ENCODE measurements at regions not wholly inside any gene's neighbourhood (a gene's known extent, or its start where the extent isn't known, plus 50 kb on each side); places are given as distances from the start of the nearest gene placed in this dataset.
"Not testable (repeated sequence)": the region's sequence is repeated elsewhere in the genome, so short reads cannot be mapped to it uniquely, and the experiment has no call there.

DNA sequence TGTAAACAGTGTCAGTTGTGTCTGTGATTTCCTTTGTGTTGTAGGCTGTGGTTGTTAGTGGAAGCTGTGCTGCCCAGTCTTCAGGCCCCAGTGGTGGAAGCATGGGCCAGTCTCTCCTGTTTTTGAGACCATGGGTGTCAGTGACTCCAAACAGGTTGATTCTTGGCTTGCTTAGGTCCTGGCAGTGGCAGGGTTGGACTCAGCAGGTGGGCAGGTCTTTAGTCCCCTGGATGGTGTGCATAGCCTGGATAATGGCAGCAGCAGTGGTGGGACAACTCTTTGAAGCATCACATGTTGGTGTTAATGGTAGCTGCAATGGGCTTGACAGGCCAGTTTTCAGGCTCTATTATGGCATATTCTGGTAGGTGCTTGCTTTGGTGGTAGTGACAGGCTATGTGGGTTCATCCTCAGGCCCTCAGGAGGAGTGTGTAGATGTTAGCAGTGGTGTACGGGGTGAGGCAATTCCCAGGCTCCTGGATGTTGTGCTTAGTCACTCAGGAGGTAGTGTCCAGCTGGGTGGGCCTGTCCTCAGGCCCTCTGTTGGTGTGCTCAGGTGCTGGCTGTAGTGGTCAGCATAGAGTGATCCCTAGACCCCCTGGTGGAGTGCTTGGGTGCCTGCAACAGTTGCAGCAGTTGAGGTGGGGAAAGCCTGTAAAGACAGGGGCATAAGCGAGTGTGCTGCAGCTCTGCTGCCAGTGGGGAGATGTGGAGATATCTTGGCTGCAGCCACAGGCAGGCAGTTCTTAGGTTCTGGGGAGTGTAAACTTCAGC lies 596.7 kb downstream of the PDCD6IP start:
- DNase-seq: no peak

DNA sequence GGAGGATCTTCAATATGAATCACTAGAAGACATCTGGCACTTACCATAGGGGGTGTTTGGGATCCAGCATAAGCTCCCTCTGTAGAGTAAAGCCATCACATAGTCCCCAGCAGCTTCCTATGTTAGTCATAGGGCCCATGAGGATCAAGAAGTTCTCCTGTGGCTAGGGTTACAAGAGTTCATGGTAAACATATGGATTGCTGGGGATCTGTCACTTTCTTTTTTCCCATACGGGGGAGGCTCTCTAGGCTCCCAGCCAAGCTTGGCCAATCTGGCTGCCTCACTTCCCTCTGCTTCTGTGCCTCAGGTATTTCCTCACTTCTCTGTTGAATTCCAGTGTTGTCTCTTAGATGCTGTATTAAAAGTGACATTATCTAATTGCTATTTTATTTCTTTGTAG lies 597.9 kb downstream of the PDCD6IP start:
- DNase-seq: no peak

DNA sequence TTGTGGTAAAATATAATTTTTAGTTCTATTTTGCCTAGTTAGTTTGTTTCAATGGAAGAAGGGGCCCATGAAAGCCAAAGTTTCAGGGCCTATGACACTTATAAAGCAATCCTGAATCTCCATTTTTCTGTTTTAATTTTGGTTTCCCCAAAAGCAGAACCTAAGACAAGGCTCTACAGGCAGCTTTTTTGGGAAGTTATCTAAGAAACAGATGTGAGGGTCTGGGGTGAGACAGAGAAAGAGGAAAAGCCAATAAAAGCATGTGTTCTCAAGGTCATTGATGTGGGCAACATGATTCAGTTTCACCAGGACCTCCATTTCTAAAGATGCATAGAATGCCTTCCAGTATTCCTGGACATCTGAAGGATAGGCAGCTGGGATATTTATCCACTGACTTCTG lies 598.5 kb downstream of the PDCD6IP start:
- DNase-seq: no peak

DNA sequence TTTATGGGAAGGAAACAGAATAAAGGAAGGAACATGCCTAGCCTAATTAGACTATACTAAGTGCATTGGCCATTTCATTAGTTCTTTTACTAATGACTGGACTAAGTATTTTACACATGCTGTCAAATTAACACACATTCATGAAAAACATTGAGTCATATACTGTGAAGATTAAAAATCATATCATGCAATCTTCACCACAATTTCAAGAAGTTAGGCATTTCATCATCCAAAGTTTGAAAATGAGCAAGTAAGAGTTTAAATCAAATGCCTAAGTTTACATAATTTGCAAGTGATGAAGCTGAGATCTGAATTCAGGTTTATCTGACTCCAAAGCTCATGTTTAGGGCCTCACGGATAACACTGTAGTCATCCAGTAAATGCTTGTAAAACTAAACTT lies 601.0 kb downstream of the PDCD6IP start:
- no peak for DNase-seq

DNA sequence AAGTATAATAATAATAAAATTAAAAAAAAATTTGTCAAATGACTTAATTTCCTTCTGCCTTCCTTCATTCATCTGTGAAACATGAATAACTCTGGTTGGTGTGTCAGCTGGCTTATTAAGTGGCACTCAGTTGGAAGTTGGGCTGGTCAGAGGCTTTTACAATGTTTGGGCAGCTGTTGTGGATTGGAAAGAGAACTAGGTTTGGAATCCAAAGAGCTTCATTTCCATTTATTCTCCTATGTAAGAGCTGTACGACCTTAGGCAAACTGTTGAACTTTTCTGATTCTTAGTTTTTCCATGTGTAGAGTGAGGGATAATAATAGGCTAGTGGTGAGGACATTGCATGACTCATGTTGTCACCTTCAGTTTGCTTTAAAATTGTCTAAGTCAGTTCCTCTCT lies 606.7 kb downstream of the PDCD6IP start:
- DNase-seq: peak in 1 of 3 experiments; percentile 3

DNA sequence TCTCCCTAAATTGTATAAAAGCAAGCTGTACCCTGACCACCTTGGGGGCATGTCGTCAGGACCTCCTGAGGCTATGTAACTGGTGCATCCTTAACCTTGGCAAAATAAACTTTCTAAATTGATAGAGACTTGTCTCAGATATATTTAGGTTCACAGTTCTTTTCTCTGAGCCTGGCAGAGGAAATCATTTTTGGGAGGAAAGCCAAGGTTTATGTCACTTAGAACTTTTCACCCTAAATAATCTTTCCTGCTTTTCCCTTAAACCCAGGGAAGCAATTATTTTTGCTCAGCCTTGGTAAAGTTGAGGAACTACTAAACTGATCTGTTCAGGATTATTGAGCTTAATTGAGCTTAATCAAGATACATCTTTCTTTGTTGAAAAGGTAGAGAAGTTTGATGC lies 608.9 kb downstream of the PDCD6IP start:
- no peak for DNase-seq

DNA sequence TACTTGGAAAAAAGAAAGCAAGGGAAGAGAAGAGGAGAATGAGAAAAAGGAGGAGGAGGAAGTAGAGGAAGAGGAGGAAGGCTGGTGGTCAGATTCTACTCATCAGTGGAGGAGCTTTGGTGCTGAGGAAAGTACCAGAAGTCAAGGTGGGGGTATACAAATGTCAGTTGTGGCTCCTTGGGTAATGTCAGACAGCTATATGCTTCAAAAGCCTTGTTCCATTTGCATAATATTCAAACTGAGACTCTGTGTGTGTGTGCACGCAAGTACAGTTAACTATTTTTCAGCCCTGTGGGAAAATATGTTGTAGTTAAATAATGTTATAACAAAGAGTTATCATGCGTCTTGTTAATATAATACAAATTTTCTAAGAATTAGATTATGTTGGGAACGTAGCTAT lies 609.7 kb downstream of the PDCD6IP start:
- DNase-seq: no peak

DNA sequence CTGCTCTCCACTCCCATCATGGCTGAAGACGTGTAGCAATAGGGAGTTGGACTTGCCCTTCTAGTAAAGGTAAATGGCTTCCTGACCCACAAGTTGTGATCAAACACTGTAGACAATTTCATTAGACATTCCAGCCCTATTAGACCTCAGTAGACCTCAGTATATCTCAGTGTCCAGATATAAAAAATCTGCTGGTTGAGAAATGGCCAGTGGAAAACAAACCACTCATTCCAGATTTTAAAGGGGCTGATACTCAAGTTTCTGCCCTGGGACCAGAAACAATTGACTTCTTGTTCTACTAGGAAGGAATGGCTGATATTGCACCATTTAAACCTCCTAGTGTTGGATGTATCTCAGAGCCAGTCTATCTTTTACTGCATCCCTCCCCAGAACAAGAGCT lies 613.2 kb downstream of the PDCD6IP start:
- DNase-seq: no peak

DNA sequence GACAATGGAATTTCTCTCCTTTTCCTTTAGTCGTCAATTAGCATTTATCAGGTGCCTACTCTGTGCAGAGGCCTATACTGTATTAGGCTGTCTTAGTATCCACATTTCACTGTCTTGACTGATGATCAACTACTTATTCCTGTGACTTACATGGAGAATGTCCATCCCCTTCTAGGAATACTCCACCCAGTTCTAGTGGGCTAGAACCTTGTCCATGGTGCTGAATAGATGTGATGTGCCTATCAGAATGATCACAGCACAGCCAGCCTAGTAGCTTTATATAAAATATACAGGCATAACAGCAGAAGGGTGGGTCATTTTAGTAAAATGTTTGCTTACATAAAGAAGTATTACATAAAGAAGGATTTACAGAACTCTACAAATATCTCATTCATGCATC lies 621.4 kb downstream of the PDCD6IP start:
- DNase-seq: no peak

DNA sequence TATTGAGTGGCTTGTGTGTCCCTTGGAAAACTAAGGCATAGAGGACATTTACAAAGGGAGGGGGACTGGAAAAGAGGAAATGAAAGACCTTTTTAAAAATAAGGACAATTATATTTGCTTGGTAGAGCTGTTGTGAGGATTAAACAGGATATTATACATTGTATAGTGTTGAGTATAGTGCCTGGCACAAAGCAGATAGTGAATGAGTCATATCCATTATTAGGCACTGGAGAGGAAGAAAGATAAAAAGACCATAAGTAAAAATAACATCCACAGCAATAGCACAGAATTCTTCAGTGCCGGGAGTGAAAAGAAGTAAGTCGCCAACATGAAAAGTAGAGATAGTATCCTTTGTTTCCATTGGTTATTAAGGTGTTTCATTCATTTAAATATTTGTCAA lies 623.3 kb downstream of the PDCD6IP start:
- no peak for DNase-seq

DNA sequence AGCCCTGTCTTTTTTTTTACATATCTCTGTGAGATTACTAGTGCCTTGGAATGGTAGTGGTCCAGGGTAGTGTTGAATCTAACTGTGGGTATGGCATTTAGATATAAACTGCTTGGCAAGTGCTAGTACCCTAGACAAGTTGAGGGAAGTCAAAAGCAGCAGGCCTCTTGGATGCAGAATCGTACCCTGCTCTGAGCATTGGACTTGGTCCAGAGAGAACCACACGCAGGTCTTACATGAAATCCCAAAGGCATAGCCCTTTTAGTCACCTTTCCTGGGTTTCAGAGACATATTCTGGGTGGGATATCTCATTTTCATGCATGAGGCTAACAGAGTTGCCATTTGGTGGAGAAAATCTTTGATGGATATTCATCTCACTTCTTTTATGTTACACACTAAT lies 641.4 kb downstream of the PDCD6IP start:
- DNase-seq: no peak

DNA sequence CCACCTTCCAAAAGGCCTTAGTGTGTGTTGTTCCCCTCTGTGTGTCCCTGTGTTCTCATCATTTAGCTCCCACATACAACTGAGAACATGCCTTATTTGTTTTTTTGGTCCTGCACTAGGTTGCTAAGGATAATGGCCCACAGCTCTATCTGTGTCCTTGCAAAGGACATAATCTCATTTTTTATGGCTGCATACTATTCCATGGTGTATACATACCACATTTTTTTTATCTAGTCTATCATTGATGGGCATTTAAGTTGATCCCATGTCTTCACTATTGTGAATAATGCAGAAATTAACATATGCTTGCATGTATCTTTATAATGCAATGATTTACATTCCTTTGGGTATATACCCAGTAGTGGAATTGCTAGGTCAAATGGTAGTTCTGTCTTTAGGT lies 645.7 kb downstream of the PDCD6IP start:
- DNase-seq: no peak

DNA sequence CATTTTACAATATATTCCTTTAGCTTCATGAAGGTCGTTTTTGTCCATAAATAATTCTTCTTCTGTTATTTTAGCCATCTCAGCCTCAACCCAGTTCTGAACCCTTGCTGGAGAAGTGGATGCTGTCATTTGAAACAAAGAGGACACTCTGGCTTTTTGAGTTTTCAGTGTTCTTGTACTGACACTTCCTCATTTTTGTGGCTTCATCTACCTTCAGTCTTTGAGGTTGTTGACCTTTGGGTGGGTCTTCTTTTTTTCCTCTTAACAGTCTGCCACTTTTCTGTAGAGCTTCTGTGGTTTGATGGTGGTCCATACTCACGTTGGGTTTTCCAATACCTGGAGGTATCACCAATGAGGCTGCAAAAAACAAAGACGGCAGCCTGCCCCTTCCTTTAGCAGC lies 650.9 kb downstream of the PDCD6IP start:
- DNase-seq: no peak

DNA sequence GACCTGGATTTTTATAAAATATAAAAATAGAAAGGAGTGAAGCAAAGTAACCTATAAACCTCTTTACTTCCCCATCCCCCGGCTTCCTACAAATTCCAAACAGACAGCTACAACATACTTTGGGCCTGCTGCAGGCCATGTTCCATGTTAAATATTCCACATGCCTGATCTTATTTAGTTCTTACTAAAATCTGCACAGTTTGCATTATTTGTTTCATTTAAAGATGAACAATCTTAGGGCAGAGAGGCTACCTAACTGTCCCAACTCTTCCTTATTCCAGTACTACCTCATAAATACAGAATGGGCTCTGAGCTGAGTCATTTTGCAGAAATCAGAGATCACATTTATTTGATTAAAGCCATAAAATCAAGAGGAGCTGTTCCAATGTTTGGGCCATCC lies 665.0 kb downstream of the PDCD6IP start:
- no peak for DNase-seq

DNA sequence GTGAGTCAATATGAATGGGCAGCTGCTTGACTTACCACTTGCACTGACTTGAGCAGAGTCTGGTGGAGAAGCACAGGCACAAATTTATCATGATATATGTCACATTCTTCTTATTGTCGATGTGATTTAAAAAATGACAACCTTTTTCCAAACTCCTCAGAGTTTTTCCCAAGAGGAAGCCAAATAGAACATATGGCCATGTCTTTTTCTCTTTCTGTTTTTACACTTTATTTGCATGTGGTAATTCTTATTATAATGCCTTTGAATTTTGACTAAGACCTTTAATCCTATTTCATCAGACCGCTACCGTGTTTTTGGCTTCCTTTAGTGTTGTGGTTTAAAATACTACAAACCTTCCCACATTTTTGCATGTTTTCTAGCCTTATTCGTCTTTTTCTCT lies 666.2 kb downstream of the PDCD6IP start:
- no peak for DNase-seq

DNA sequence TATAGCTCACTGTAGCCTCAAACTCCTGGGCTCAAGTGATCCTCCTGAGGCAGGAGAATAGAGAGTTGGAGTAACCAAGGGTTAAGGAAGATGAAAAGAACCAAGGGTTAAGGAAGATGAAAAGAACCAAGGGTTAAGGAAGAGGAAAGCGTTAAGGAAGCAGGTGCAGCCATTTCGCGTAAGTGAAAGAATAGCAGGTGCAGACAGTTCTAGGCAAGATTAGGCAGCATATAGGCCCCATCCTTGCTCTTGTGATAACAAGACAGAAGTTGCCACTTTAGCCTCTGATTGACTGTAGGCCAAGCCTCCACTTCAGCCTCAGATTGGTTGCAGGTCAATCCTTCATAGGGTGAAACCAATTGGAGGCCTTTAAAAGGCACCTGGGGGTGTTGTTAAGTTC lies 677.4 kb downstream of the PDCD6IP start:
- DNase-seq: no peak

DNA sequence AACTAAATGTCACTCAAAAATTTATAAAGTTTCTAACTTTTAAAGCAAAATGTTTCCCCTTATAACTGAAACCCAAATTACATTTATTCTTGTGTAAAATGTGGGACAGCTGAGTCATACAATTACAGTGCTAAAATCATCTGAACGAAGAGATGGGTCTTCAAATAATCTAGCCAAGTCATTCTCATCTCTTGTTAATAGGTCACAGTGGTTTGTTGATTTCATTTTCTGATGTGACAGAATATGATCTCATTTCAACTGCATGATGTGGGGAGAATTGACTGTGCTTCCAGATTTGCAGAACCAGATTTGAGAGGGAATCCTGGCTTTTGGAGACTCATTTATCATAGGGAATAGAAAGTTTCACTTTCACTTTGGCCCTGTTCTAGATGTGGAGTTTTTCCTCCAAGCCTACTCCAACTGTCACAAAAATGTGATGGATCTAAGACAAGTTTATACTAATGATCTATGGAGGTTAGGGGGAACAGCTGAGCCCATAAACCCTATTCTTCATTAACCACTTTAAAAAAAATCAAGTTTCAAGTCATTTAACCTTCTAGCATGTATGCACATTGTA lies 685.0 kb downstream of the PDCD6IP start:
- no peak for DNase-seq

DNA sequence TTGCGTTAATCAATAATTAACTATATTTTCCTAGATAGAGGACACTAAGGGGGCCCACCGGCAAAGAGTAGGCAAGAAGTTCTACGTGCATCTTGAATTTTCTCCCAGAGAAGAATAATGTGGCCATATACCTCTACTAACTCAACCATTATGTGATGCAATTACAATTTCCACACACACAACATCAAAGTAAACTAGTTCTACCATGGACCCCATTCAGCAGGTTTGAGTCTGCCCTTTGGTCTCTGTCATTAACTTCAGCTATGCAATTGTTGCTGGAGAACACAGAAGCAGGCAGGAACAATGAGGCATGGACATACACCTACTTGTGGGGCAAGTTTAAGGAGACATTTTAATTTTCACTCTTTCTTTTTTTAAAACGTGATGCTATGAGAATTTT lies 705.9 kb downstream of the PDCD6IP start:
- no peak for DNase-seq

DNA sequence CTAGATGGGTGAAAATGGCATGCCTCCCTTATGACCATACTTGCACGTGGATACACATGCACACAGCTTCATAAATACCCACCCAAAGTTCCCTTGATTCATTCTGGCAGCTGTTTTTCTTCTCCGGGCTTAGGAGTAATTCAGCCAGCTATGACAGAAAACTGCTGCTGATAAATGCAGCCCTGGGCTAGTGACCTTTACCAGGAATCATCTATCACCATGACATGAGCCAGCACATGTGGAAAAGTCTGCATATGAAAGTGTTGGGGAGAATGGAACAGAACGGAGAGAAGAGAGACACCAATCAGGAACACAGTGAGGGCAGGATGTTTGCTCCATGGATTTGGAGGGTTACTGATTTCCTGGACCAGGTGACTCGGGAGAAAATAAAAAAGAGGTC lies 706.3 kb downstream of the PDCD6IP start:
- no peak for DNase-seq

DNA sequence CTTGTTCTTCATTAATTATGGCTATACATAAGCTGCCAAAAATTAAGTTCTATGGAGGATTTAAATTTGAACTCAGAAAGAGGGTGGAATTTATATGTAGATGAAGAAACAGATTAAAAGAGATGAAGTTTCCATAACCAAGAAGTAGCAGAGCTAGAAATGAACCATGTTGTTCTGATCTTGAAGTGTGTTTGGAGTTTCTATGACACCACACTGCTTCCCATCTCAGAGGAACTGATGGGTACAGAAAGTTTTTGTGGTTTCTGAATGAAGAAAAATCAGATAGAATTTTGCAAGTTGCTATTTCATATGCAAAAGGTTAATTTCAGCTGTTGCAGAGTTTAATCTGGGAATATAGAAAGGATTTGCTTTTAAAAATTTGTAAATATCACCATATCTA lies 710.3 kb downstream of the PDCD6IP start:
- DNase-seq: no peak

DNA sequence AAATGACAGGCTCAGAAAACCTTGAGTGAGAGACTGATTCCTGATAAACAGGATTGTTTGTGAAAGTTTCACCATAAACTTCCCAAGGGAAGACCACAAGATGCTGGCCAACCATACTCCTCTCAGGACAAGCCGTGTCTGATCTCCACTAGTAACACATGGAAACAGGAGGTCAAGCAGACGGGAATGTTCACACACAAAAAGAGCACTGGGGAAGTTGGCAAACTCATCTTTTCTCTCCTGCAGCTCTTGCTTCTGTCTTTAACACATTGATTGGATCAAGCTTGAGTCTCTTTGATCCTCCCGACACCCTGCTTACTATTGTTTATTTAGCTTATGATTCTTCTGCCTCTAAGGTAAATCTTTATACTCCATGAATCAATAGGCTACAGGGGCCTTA lies 713.5 kb downstream of the PDCD6IP start:
- no peak for DNase-seq

DNA sequence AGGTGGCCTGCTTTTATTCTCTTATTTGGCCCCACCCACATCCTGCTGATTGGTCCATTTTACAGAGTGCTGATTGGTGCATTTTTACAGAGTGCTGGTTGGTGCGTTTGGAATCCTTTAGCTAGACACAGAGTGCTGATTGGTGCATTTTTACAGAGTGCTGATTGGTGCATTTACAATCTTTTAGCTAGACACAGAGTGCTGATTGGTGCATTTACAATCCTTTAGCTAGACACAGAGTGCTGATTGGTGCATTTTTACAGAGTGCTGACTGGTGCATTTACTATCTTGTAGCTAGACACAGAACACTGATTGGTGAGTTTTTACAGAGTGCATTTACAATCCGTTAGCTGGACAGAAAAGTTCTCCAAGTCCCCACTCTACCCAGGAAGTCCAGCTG lies 720.6 kb downstream of the PDCD6IP start:
- DNase-seq: not testable (repeated sequence)

DNA sequence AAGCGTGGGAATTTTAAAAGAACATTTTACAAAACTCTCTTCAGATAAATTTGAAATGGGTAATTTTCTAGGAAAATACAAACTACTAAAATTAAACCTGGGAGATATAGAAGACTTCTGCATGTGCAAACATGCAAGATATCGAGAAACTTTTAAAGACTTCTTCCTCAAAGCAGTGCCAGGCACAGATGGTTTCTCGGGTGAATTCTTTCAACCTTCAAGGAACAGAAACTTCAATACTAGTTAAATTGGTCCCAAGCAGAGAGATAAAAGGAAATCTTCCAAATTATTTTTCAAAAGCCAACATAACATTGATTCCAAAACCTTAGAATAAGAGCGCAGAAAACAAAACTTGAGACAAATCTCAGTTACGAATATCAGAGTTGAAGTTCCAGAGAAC lies 732.7 kb downstream of the PDCD6IP start:
- DNase-seq: no peak

DNA sequence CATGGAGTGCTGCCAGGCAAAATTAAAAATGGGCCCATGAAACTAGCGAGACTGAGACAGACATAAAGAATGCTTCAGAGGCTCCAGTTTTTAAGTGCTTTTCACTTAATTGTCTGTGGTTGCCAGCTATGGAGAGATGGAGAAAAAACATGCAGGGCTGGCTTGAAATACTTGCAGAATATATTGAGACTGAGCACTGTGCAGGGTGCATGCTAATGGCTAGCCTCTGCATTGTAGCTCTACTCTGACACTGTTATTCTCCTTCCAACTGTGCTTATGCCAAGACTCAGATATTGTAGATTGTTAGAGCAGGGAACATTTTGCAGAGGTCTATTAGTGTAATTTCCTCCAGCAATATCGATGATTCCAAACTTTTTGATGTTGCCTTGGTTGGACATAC lies 735.0 kb downstream of the PDCD6IP start:
- peak in 1 of 3 experiments; percentile 32 for DNase-seq

DNA sequence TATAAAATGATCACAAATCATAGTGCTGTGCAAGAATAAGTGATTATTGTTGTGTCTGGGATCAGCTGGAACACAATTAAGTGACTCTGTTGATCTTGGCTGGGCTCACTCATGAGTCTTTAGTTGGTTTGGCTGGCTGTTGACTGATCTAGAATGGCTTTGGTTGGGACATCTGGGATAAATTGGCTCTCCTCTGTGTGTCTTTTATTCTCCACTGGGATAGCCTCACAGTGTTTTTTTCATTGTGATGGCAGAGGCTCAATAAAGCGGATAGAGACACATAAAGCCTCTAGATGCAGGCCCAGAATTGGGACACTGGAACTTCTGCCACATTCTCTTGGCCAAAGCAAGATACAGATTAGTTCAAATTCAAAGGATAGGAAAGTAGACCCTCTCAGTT lies 735.6 kb downstream of the PDCD6IP start:
- DNase-seq: no peak
